A172 (cell line): ENCODE measurements at regions not wholly inside any gene's neighbourhood (a gene's known extent, or its start where the extent isn't known, plus 50 kb on each side); places are given as distances from the start of the nearest gene placed in this dataset.
"Not testable (repeated sequence)": the region's sequence is repeated elsewhere in the genome, so short reads cannot be mapped to it uniquely, and the experiment has no call there.

Source experiments
- DNase-seq: peaks from one replicate; pipeline ENCODE4 v3.0.0-alpha.2; 2015; ENCODE audit warnings: low spot score

GRCh38 chr2:107437807-107438206 is 388.9 kb upstream of the RGPD4 start:
- no peak for DNase-seq

GRCh38 chr2:107448160-107448559 is 378.5 kb upstream of the RGPD4 start:
- DNase-seq, result no peak

GRCh38 chr2:107461301-107461700 is 365.4 kb upstream of the RGPD4 start:
- no peak for DNase-seq

- no peak for DNase-seq
These were observed 364.5 kb upstream of the RGPD4 start for GRCh38 chr2:107462181-107462580.

GRCh38 chr2:107466241-107466640 is 360.5 kb upstream of the RGPD4 start:
- DNase-seq, result no peak

- DNase-seq, result no peak
These were observed 359.5 kb upstream of the RGPD4 start for GRCh38 chr2:107466984-107467773.

- DNase-seq, result no peak
These were observed 357.2 kb upstream of the RGPD4 start for GRCh38 chr2:107469437-107469995.

- DNase-seq, result no peak
These were observed 353.5 kb upstream of the RGPD4 start for GRCh38 chr2:107473150-107473549.

GRCh38 chr2:107475859-107476258 is 350.8 kb upstream of the RGPD4 start:
- no peak for DNase-seq

- no peak for DNase-seq
These were observed 324.2 kb upstream of the RGPD4 start for GRCh38 chr2:107502539-107502938.

- DNase-seq, result no peak
These were observed 314.5 kb upstream of the RGPD4 start for GRCh38 chr2:107511970-107512789.

GRCh38 chr2:107525406-107525805 is 301.3 kb upstream of the RGPD4 start:
- peak; percentile 31 for DNase-seq

GRCh38 chr2:107529146-107529545 is 297.5 kb upstream of the RGPD4 start:
- peak; percentile 39 for DNase-seq

- DNase-seq, result no peak
These were observed 296.6 kb upstream of the RGPD4 start for GRCh38 chr2:107530046-107530445.

- no peak for DNase-seq
These were observed 291.8 kb upstream of the RGPD4 start for GRCh38 chr2:107534926-107535325.

GRCh38 chr2:107535905-107536689 is 290.6 kb upstream of the RGPD4 start:
- not testable (repeated sequence) for DNase-seq

- DNase-seq, result no peak
These were observed 284.4 kb upstream of the RGPD4 start for GRCh38 chr2:107542314-107542740.

GRCh38 chr2:107543793-107544192 is 282.9 kb upstream of the RGPD4 start:
- DNase-seq, result no peak

- peak; percentile 31 for DNase-seq
These were observed 281.6 kb upstream of the RGPD4 start for GRCh38 chr2:107545066-107545465.

- no peak for DNase-seq
These were observed 280.8 kb upstream of the RGPD4 start for GRCh38 chr2:107545851-107546250.

GRCh38 chr2:107548216-107548615 is 278.5 kb upstream of the RGPD4 start:
- no peak for DNase-seq

GRCh38 chr2:107553046-107553445 is 273.6 kb upstream of the RGPD4 start:
- DNase-seq, result no peak
